GM19324 (cell line): ENCODE measurements at regions not wholly inside any gene's neighbourhood (a gene's known extent, or its start where the extent isn't known, plus 50 kb on each side); places are given as distances from the start of the nearest gene placed in this dataset.
"Not testable (repeated sequence)": the region's sequence is repeated elsewhere in the genome, so short reads cannot be mapped to it uniquely, and the experiment has no call there.

Source experiments
- ATAC-seq: cut with Tn5 transposase; IDR thresholded peaks from one replicate; pipeline ENCODE4 v1.9.1; 2021; ENCODE audit warnings: mild to moderate bottlenecking, moderate library complexity; ENCODE audit not compliant: unreplicated experiment, low FRiP score

DNA sequence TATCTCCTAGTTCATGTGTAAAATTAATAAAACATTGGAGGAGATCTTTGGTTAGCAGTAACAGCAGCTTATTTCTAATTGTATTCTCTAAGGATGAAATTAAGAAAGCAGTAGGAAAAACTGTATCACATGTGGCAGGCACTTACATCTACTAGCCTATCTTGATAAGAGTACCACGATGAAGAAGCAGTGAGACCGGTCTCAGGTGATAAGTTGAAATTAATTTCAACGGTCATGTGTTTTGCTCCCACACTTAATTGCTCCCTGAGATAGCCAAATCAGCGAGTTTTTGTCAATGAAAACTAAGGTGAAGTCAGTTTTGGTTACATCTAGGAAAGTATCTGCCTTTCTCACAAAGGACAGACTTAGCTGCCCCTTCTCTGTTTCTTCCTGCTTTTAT is 115.8 kb upstream of the WIPF3 start:
- ATAC-seq = not testable (repeated sequence)

- ATAC-seq = not testable (repeated sequence)
Measured at GRCh38 chr7:29696402-29696801, 109.9 kb upstream of the WIPF3 start.

- ATAC-seq = not testable (repeated sequence)
Measured at GRCh38 chr7:29699723-29700122, 106.6 kb upstream of the WIPF3 start.

DNA sequence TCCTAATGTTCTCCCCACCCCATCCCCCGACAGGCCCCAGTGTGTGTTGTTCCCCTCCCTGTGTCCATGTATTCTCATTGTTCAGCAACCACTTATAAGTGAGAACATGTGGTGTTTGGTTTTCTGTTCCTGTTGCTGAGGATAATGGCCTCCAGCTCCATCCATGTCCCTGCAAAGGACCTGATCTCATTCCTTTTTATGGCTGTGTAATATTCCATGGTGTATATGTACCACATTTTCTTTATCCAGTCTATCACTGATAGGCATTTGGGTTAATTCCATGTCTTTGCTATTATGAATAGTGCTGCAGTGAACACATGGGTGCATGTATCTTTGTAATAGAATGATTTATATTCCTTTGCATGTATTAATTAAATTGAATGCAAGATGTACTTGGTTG is 104.8 kb upstream of the WIPF3 start:
- ATAC-seq = not testable (repeated sequence)

DNA sequence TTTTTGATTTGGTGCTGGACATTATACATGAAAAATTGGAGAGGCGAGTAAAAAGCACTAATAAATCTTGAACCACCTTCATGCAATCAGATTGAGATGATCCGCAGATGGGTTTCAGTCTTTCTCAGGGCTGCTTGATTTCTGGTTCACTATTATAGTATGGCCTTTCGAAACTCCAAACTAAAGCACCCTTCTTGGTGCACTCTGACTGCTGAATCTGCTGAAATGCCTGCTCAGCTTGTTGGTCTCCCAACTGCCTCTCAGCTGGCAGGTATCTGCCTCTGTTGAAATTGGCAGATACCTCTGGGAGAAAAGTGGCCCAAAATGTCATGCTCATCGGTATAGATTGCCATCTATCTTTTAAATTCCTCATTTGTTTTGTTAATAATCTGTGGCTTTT is 102.5 kb upstream of the WIPF3 start:
- not testable (repeated sequence) for ATAC-seq

GRCh38 chr7:29709002-29709401 is 97.3 kb upstream of the WIPF3 start:
- not testable (repeated sequence) for ATAC-seq

- ATAC-seq = not testable (repeated sequence)
Measured at GRCh38 chr7:29723127-29723526, 83.2 kb upstream of the WIPF3 start.

- no peak for ATAC-seq
Measured at GRCh38 chr7:29723599-29723998, 82.7 kb upstream of the WIPF3 start.

DNA sequence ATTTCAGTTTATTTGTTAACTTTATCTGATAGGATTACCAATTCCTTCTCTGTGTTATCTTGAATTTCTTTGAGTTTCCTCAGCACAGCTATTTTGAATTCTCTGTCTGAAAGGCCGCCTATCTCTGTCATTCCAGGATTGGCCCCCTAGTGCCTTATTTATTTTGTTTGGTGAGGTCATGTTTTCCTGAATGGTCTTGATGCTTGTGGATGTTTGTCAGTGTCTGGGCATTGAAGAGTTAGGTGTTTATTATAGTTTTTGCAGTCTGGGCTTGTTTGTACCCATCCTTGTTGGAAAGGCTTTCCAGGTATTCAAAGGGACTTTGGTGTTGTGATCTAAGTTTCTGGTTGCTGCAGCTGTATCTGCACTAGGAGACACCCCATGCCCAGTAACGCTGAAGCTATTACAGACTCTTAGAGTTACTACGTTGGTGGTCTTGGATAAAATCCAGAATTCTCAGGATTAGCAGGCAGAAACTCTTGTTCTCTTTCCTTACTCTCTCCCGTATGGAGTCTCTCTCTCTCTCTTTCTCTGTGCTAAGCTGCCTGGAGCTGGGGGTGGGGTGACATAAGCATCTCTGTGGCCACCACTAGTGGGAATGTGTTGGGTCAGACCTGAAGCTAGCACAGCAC is 76.7 kb upstream of the WIPF3 start:
- not testable (repeated sequence) for ATAC-seq

- no peak for ATAC-seq
Measured at GRCh38 chr7:29734246-29734731, 72.0 kb upstream of the WIPF3 start.

DNA sequence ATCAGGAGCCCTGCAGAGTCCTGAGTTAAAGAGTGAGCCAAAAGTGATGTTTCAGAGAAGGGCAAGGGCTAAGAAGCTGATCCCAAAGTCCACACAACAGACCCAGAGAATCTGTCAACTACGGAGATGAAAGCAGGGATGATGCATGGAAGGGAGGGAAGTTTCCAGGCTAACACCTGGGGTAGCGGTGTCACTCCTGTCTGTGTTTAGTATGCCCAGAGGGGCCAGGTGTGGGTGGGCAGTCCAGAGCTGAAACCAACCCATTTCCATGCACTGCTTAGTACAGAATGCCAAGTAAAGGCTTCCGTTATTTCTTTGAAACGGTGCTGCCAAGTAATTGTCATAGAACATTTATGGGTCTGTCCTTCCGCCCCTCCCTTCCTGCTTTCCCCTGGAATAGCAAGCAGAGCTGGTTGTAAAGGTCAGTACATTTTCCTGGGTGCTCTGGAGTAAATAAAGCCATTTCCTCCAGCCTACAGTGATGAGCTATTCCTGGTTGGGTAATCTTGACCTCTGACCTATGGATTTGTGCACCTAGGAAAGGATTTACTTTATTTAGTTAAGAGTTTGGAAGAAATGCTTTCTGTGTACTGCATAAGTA is 58.6 kb upstream of the WIPF3 start:
- not testable (repeated sequence) for ATAC-seq

DNA sequence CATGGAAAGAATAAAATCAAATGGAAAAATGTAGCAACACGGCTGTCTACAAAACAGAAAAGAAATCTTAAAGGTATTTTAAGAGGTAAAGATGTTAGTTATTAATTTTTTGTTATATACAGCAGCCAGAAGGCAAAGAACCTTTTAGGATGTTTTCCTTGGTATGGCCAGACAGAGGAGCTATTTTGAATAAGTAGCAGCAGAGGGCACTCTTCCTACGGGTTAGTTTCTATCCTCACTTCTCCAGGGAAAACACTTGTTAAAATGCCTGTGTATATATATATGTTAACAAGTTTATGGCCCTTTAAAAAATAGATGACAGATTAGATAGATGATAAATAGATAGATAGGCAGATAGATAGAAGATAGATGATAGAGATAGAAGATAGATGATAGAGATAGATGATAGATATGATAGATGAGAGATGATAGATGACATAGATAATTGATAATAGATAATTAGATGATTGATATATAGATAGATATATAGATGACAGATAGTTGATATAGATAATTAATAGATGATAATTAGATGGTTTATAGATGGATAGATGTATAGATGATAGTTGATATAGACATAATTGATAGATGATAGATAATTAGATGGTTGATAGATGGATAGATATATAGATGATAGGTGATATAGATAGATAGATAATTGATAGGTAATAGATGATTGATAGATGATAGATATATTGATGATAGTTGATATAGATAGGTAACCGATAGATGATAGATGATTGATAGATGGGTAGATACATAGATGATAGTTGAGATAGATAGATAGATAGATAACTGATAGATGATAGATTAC is 57.8 kb upstream of the WIPF3 start:
- ATAC-seq = no peak

- no peak for ATAC-seq
Measured at GRCh38 chr7:29749701-29750321, 56.5 kb upstream of the WIPF3 start.

- ATAC-seq = not testable (repeated sequence)
Measured at GRCh38 chr7:29750373-29750940, 55.9 kb upstream of the WIPF3 start.

DNA sequence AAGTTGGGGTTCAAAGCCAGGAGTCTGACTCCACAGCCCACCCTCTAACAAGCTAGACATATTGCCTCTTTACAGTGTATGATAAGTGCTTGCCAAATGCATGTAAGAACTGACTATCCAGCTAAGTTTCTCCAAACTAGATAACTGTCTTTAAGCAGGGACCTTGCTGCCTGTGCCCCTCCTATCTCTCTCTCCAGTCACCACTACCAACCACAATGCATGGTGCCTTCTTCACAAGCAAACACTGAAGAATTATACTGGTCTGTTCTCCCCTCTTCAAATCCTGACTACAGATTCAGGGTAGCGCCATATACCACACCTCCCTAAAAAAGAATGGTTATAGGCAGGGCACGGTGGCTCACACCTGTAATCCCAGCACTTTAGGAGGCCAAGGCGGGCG is 55.3 kb upstream of the WIPF3 start:
- ATAC-seq = not testable (repeated sequence)

DNA sequence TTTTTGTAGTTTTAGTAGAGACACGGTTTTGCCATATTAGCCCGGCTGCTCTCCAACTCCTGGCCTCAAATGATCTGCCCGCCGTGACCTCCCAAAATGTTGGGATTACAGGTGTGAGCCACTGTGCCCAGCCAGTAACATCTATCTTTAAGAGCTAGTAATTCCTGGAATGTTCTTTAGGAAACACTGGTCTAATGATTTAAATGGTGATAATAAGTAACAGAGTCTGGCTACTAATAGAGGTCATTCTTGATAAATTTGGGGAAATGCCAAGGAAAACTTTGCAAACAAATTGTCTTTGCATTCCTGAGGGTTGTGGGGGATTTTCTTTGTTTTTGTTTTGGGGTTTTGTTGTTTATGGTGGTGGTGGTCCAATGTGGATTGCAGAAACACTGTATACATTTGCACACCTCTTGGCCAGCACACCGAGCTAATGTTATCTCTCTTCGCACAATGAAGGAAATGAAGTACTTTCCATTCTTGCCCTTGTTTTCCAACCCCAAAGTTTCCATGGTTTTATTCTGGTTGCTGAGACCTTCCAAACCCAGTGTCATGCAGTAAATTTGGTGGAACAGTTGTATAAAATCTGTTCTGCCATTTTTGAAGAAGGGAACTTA is 51.3 kb upstream of the WIPF3 start:
- no peak for ATAC-seq
